DND-41 (cell line): ENCODE measurements at regions not wholly inside any gene's neighbourhood (a gene's known extent, or its start where the extent isn't known, plus 50 kb on each side); places are given as distances from the start of the nearest gene placed in this dataset.

ENCODE experiments used
- EZH2 ChIP-seq: IDR thresholded peaks from 3 replicates; pipeline ENCODE4 v1.6.1; 2012; ENCODE audit warnings: borderline replicate concordance, low read depth, mild to moderate bottlenecking, moderate library complexity, low read length, inconsistent platforms; ENCODE audit not compliant: severe bottlenecking
- TF ChIP-seq, protein P1 (sequence below): IDR thresholded peaks from 2 replicates; pipeline ENCODE4 v1.5.1; 2012; ENCODE audit warnings: borderline replicate concordance, low read length, moderate library complexity, mild to moderate bottlenecking; ENCODE audit not compliant: poor library complexity, severe bottlenecking; ENCODE audit errors: extremely low read depth

DNA sequence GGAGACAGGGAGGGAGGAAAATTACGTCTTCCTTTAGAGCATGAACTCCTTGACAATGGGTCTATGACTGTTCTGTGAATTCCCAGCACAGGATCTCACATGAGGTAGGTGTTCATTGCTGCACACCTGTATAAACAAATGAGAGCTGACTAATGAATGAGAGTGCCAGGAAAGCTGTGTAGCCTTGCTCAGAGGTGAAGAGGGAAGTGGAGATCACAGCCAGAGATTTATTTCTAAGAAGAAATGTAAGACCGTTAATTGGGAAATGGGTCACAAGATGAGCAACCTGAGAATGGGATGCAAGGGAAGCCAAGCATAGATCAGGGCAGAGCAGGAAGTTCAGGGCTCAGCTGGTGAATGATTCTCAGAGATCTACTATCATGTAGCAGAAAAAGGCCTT lies 295.1 kb downstream of the CDK5RAP2 start:
- TF ChIP-seq, protein P1, sequence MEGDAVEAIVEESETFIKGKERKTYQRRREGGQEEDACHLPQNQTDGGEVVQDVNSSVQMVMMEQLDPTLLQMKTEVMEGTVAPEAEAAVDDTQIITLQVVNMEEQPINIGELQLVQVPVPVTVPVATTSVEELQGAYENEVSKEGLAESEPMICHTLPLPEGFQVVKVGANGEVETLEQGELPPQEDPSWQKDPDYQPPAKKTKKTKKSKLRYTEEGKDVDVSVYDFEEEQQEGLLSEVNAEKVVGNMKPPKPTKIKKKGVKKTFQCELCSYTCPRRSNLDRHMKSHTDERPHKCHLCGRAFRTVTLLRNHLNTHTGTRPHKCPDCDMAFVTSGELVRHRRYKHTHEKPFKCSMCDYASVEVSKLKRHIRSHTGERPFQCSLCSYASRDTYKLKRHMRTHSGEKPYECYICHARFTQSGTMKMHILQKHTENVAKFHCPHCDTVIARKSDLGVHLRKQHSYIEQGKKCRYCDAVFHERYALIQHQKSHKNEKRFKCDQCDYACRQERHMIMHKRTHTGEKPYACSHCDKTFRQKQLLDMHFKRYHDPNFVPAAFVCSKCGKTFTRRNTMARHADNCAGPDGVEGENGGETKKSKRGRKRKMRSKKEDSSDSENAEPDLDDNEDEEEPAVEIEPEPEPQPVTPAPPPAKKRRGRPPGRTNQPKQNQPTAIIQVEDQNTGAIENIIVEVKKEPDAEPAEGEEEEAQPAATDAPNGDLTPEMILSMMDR, result no peak
- no peak for TF ChIP-seq EZH2
